Rectal smooth muscle tissue (tissue), 1 donor: ENCODE measurements at regions not wholly inside any gene's neighbourhood (a gene's known extent, or its start where the extent isn't known, plus 50 kb on each side); places are given as distances from the start of the nearest gene placed in this dataset.

ENCODE experiments used
- H3K27ac ChIP-seq: one replicate; pipeline ENCODE4 v1.7.0; 2013; ENCODE audit warnings: low read depth, low read length, inconsistent platforms
- H3K27me3 ChIP-seq: one replicate; pipeline ENCODE4 v1.7.0; 2013; ENCODE audit warnings: low read length; ENCODE audit not compliant: control insufficient read depth, insufficient read depth
- H3K36me3 ChIP-seq: one replicate; pipeline ENCODE4 v1.7.0; 2013; ENCODE audit warnings: low read length; ENCODE audit not compliant: control insufficient read depth, insufficient read depth
- H3K4me1 ChIP-seq: one replicate; pipeline ENCODE4 v1.7.0; 2013; ENCODE audit warnings: low read length; ENCODE audit not compliant: control insufficient read depth, insufficient read depth
- H3K4me3 ChIP-seq: one replicate; pipeline ENCODE4 v1.7.0; 2013; ENCODE audit warnings: low read length
- H3K9ac ChIP-seq: one replicate; pipeline ENCODE4 v1.7.0; 2013; ENCODE audit warnings: low read length

GRCh38 chr2:729376-729861, 52.2 kb upstream of the TMEM18 start:
- H3K9ac ChIP-seq = no peak overlapping the region
- H3K27me3 ChIP-seq = no peaks in the 10 kb centered on the region
- H3K27ac ChIP-seq = no peak overlapping the region
- no peak overlapping the region for H3K4me3 ChIP-seq
- H3K4me1 ChIP-seq = no peaks in the 10 kb centered on the region
- H3K36me3 ChIP-seq = no peaks in the 10 kb centered on the region

DNA sequence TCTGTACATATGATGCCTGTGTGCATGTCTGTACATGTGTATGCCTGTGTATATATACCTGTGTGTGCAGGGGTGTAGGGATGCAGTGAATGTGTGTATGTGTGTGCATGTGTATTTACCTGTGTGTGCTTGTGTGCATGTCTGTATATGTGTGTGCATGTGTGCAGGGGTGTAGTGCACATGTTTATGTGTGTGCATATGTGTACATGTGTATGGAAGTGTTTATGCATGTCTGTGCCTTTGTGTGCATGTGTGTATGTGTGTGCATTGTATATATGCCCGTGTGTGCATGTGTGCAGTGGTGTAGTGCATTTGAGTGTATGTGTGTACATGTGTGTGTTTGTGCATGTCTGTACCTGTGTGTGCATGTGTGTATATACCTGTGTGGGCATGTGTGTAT, 51.0 kb upstream of the TMEM18 start:
- H3K36me3 ChIP-seq = no peaks in the 10 kb centered on the region
- H3K27ac ChIP-seq = no peak overlapping the region
- H3K4me1 ChIP-seq = no peaks in the 10 kb centered on the region
- no peak overlapping the region for H3K9ac ChIP-seq
- H3K27me3 ChIP-seq = no peaks in the 10 kb centered on the region
- H3K4me3 ChIP-seq = no peak overlapping the region

GRCh38 chr2:727071-727470, 49.9 kb upstream of the TMEM18 start:
- no peak overlapping the region for H3K27ac ChIP-seq
- no peak overlapping the region for H3K9ac ChIP-seq
- no peaks in the 10 kb centered on the region for H3K27me3 ChIP-seq
- H3K4me1 ChIP-seq = no peaks in the 10 kb centered on the region
- no peak overlapping the region for H3K4me3 ChIP-seq
- H3K36me3 ChIP-seq = no peaks in the 10 kb centered on the region
